Medulla oblongata (tissue), 1 donor: ENCODE measurements at regions not wholly inside any gene's neighbourhood (a gene's known extent, or its start where the extent isn't known, plus 50 kb on each side); places are given as distances from the start of the nearest gene placed in this dataset.

Source experiments
- DNase-seq: peaks from one replicate; pipeline ENCODE4 v3.0.0-alpha.2; 2015; ENCODE audit errors: extremely low spot score

DNA sequence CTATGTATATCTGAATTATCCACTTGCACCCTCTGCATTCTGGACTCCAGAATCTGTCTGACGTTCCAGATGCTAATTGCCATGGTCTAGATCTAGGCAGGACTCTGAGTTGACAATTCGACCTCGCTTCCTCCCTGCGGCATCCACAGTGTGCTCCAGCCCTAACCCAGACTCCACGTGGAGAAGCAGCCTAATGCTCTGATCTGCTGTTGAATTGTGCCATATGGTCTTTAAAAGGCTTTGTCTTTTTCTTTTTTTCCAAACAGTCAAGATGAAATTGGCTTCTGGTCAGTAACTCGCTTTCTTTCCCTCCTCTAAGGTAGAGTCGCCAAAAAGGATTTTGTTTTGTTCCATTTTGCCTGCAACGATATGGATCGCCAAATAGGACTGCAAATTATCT lies 752.6 kb upstream of the ID2 start:
- DNase-seq, result no peak

DNA sequence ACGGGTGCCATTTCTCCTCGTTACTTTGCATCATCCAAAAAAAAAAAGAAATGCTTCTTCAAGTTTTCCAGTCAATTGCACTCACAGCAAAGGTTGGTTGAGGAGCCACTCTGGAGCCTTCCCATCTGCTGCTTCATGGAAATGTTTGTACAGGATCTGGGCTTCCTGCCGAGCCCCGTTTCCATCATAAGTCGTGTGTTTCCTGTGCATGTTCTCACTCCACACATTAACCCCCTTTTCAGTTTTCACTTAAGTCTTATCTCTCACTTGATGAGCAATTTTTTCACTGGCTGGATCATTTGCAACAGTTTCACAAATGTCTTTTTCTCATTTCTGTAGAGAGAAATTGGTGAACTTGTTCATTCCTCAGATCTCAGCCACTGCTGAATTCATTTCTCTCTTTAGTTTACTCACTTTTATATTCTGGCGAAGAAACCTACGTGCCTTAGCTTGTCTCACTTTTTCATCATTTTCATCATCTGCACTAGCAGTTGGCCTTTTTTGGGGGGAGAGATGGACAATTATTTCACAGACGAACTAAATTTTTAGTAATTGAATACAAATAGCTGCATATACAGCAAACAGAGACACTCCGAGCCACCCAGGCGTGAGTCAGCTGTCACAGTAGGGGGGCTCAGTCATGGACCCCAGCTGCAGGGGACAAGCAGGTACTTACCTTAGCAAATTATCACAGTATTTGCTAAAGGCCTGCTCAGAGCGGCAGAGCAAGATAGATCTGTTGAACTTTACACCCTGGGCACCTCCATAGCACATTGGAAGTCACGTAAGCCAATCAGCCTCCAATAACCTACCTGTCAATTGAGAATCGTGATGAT lies 750.8 kb upstream of the ID2 start:
- DNase-seq, result no peak

DNA sequence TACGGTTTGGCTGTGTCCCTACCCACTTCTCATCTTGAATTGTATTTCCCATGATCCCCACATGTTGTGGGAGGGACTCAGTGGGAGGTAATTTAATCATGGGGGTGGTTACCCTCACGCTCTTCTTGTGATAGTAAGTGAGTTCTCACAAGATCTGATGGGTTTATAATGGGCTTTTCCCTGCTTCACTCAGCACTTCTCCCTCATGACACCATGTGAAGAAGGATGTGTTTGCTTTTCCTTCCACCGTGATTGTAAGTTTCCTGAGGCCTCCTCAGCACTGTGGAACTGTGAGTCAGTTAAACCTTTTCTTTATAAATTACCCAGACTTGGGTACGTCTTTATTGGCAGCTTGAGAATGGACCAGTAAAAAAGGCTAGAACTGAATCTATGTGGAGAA lies 750.0 kb upstream of the ID2 start:
- DNase-seq, result no peak

GRCh38 chr2:7933672-7934071 lies 748.2 kb upstream of the ID2 start:
- DNase-seq, result no peak

GRCh38 chr2:7934476-7934875 lies 747.4 kb upstream of the ID2 start:
- no peak for DNase-seq

- no peak for DNase-seq
Observed at GRCh38 chr2:7937082-7937481, 744.8 kb upstream of the ID2 start.

DNA sequence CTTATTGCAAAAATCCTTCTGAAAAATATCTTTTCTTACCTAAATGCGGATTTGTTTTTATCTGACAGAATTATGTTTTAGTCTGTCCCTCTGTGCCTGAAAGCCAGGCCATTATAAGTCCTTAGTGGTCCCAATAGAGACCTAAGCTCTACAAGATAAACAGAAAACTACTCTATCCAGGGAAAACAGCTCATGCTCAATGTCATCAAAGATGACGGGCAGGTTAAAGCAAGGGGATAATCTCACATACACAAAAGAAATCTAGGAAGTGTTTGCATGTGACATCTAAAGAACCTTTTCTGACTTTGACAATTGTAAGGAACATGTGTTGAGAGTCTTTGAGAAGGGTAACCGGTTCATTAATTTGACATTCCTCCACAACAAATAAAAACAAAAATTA lies 741.1 kb upstream of the ID2 start:
- no peak for DNase-seq

DNA sequence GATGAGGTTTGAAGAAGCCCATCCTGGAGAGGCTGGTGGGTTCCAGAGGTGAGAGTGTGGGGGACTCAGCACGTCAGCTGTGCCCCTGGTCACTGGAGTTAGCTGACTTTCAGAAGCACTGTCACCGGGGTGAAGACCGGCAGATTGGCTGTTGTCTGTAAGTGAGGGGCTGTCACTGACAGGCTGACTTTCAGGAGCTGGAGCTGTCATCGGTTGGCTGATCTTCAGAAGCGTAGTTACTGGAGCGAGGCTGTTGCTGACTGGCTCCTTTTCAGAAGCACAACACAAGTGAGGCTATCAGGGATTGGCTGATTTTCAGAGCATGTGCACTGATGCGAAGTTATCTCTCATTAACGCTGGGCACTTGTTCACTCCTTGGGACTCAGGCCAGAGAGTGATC lies 738.4 kb upstream of the ID2 start:
- DNase-seq, result no peak

- no peak for DNase-seq
Observed at GRCh38 chr2:7945026-7945425, 736.8 kb upstream of the ID2 start.

DNA sequence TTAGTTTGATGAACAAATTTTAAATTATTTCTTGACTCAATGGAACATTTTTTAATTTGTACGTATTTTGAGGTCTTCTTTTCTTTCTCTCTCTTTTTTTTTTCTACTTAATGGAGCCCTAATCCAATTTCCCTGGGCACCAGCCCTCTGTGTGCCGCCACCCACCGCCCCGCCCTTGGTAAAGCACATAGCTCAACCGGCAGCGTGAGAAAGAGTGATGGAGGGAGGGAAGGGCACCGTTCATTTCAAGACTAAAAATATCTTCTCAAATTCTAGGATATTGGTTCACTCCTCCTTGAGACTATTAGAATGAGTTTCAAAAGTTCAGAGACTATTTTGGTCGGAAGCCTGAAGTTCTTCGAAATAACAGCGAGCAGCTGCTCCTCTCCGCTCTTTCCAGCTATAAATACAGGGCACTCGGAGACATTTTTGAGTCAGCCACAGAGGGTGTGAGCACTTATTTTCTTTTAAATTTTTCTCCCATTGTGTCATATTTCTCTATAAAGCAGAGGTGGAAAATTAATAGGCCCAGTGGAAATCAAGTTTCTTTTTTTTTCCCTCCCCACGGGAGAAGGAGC lies 731.7 kb upstream of the ID2 start:
- no peak for DNase-seq

DNA sequence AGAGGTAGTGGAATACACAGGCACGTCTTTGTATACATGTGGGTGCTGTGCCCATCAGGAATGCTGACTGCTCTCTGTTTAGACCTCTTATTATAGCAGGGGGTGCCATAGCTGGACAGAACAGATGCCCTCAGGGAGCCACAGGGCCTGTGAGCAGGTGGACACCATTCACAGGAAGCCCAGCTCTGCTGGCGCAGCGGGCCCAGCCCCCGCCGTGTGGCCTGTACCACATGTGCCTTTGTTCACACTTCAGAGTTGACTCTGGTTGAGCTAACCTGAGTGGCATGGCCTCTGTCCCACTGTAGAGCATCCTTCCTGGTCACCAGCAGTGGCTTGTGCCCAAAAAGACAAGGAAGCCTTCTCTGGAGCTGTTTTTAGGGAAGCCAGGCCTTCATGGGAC lies 730.9 kb upstream of the ID2 start:
- no peak for DNase-seq

DNA sequence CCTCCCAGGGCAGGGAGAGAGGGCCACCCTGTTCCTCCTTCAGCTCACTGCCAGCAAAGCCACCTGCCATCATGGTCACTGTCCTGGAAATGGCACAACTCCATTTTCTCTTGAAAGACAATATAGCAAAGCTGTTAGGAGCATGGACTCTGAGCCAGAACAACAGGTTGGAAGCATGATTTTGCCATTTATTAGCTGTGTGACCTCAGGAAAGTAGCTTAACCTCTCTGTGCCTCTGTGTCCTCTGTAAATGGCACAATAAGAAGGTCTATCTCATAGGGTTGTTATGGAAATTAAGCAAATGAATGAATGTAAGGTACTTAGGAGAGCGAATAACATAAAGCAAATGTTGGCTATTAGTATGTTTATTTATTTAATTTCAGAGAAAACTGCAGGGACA lies 730.4 kb upstream of the ID2 start:
- DNase-seq, result no peak

DNA sequence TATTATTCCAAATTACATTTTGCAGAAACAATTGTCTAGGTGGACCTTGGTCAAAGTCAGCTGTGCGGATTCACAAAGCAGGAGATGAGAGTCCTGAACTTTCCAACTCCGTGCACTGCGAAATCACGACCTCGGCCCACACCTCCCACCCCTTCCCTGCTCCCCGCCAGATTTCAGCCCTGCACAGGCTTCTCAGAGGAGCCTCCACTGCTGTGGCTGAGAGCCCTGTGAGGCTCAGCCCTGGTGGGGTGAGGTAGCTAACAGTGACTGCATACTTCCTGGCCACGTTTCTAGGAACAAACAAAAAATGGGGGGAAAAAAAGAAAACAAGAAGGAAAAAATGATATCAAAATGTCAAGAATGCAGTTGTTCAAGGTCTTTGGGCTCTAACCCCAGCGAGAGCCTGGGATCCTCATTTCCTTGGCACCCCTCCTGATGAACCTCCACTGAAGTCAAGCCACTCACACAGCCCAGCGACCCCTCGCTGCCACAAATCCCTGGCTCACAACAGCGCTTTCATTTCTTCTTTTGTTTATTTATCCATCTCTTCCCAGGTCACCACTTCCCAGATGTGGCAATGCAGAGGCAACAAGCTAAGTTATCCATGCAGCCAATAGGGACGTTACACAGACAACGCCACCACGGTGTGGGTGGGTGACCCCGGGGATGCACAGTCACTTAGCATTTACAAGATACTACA lies 729.7 kb upstream of the ID2 start:
- DNase-seq, result no peak

DNA sequence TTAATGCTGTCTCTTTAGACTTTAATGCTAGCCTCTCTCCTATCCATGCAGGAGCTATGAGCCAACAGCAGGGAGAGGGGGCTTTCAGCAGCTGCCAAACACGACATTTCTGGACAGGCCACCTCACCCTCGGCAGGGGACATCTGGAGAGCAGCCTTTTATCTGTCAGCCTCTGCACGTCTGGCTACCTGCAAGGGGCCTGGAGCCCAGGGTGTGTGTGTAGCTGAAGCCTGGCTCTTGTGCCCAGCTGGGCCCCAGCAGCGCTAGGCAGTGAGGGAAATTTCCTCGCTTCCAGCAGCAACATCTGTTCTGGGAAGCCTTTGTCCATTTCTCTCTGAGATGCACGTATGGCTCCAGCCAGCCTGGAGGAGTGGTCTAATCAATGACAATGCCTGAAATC lies 728.7 kb upstream of the ID2 start:
- DNase-seq, result no peak

DNA sequence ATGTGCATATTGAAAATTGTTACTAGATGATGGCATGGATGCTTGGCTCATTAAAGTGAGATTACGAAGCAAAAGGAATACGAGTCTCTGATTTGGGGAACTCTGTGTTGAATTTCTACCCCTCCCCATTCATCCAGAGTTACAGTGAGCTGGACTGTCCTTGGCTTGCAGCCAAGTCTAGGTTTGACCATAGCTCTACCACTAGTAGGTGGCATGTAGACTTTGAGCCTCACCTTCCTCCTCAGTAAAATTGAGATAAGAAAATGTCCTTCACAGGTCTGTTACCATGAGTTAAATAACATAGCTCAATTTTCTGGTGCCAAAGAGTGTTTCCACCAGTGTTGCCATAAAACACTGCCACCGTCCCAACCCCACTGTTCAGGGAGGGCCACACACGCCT lies 727.6 kb upstream of the ID2 start:
- no peak for DNase-seq

DNA sequence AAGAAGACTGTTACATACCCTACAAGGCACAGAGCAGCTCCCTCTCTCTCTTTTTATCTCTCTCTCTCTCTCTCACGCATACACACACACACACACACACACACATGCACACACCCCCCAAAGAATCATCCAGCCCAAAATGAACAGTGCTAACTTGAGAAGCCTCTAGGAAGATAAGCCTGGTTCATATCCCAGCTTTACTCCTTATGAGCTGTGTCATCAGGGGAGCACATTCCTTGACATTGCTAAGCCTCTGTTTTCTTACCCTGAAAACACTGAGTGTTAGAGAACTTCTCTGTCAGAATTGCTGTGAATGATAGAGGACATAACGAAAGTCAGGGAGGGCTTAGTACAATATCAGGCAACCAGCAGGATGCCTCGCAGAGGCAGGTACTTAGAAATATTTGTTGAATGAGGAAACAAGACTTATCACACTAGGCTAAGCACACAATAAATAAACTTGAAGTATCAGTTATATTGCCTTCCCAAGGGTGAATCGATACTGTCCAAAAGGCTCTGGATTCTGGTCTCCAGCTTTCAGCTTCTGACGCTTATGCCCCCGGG lies 725.6 kb upstream of the ID2 start:
- DNase-seq, result no peak

DNA sequence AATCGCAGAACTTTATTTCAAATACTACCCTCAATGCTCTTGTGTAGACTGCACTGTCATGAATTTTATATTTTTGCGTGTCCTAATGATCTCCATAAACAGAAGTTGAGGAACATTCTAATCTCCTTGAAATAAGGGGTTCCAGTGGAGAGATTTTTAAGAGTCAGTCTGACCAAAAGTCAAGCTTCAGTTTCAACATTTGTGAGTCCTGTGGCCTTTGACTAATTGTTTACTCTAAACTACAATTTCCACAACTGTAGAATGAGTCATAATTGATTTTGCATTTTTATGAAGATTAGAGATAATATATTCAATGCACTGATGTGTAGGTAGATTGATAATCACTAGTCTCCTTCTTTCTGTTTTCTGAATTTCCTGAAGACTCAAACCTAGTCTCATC lies 720.3 kb upstream of the ID2 start:
- DNase-seq, result no peak

DNA sequence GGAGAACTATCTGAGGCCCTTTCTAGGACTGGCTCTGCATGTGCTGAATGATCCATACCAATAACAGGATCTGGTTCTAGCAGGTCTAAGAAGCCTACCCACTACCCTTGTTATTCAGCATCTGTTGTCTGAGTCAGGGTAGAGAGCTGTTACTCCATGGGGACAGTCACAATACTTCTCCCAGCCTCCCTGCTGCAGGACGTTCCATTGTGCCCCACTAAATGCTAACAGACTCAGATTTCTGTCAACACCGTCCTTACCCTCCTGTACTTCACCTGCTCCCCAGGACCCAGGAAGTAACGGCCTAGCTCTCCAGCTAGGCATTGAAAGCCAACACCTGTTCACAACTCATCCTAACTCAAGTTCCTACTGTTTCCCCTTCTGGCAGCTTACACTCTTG lies 719.7 kb upstream of the ID2 start:
- DNase-seq, result no peak

GRCh38 chr2:7963787-7964186 lies 718.1 kb upstream of the ID2 start:
- DNase-seq, result no peak

DNA sequence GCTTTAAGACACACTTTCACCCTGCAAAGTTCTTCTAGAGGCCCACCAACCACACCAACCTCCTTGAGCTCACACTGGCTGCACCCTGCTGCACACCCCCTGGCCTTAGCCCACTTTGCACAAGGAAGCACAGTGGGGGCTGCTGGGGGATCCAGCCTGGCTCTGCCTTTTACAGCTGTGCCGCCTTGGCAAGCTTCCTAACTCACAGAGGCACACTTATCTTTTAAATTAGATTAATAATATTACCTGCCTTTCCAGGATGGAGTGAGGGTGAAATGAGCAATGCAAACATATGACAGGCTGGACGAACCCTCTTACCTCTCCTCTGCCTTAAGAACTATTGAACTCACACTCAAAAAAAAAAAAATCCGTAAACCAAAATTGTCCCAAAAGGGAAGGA lies 715.8 kb upstream of the ID2 start:
- no peak for DNase-seq

DNA sequence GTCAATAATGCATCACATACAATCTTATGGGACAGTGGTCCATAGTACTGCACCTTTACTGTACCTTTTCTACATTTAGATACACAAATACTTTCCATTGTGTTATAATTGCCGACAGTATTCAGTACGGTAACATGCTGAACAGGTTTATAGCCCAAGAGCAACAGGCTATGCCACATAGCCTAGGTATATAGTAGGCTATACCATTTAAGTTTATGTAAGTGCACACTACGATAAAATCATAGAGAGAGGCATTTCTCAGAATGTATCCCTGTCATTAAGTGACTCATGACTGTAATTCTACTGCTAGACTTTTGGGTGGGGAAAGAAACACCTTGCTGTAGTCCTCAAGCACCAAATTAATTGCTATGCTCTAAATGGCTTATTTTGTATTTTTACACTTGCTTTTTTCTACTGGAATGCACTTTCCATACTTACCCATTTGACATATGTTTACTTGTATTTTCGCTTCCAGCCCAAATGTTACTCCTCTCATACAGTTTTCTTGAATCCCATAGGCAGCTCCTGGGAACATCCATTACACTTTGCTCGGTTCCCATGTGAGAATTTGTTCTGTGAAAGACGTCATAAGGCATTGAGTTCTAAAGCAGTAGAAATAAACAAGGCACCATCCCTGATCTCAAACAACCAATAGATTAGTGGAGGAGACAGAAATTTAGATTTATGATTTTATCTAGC lies 714.0 kb upstream of the ID2 start:
- DNase-seq, result no peak
